Limb (tissue), 2 donors: ENCODE measurements at regions not wholly inside any gene's neighbourhood (a gene's known extent, or its start where the extent isn't known, plus 50 kb on each side); places are given as distances from the start of the nearest gene placed in this dataset.

ENCODE experiments used
- DNase-seq, 2 donors: peaks; one replicate each; pipeline ENCODE4 v3.0.0-alpha.2; 2016; ENCODE audit errors: extremely low spot score in 2 of 2

- DNase-seq: peak in 1 of 2 donors; percentile 46
Measured at GRCh38 chr6:40754461-40755045, 167.4 kb upstream of the LRFN2 start.

- no peak for DNase-seq
Measured at GRCh38 chr6:40753675-40754448, 166.7 kb upstream of the LRFN2 start.

- no peak for DNase-seq
Measured at GRCh38 chr6:40753048-40753447, 165.9 kb upstream of the LRFN2 start.

GRCh38 chr6:40744835-40745234 is 157.7 kb upstream of the LRFN2 start:
- DNase-seq: no peak

DNA sequence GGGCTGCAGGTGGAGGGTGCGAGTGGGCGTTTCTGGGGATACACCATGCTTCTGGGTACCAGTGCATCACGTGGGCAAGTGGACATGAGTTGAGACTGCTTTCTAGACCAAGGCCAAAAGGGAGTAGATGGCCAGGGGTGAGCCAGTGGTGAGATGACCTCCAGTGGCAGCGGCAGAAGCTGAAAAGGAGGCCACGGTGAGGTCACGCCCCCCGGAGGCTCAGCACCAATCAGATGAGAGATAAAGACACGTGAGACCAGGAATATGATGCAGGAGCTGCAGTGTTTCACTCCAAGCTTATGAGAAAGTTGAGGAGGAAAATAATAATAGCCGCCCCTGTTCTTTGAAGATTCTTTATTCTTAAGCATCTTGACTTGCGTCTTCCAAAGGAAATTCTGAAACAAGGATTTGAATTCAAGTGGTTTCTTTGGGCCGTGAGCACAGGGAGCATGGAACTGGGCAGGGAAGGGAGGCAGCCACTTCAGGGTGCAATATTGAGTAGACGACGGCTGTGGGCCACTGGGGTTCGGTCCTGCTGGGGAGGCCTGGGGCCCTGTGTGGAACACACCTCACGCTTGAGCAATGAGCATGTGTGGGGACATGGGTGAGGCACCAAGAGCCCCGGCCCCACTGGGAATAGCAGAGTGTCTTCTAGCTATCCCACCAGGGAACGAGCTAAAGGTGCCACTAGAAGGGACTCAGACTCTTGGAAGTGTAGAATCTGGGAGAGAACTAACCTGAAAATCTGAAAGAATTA is 156.7 kb upstream of the LRFN2 start:
- no peak for DNase-seq

GRCh38 chr6:40743226-40743625 is 156.1 kb upstream of the LRFN2 start:
- DNase-seq: no peak

DNA sequence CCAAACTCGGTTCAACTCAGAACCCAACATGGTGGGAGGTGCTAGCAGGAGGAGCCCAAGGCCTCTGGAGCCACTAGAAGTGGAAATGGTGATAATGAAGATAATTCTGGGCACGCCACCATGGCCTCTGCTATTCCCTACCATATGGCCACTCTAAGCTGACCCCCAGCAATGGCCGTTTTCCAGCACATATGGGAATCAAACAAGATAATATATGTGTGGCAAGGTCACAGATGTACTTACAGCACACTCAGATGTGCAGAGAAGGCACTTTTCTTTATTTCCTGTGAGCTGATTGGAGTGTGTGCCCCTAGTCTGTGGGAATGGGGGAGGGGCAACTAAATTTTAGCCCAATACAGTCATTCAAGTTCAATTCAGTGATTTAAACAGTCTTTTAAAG is 153.4 kb upstream of the LRFN2 start:
- DNase-seq: no peak

DNA sequence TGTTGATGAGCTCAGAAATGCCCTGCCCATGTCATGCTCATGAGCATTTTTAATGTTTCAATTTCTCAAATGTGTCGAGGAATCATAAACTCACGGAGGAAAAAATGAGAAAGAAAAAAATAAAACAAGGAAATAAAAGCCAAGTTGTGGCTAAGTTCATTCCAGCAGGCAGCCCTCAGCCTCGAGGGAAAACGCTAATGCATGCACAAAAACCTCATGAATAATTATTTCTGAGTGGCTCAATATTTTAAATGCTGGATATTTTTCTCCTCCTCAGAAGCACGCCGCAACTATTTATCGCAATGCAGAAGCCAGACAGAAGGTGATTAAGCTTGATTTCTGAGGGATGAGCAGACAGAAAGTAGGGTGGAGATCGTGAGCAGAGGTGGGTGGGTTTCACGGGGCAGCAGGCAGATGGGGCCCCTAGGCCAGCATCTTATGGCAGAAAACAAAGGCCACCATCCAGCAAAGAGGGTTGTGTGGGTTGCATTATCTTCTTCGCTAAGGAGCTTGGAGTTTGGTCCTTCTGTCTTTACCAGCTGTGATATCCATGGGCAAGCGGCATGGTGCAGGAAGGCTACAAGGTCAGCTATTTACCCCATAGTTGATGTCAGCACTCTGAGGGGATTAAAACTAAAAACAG is 151.5 kb upstream of the LRFN2 start:
- no peak for DNase-seq

DNA sequence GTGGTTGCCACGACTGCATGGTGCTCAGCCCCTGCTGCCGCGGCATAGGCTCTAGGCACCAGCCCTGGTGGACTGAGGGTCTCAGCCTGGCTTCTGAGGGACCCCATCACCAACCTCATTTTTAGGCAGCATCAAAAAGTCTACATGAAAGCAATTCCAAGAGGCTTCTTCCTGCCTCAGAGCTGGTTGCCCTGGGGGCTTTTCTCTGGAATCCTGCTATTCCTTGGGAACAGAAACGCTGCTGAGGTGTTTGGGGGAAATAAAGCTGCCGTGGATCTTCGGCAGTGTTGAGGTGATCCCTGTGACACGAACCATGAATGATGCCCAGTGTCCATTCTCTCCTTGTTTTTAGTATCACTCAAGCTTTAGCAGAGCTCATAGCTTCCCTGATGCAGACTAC is 148.4 kb upstream of the LRFN2 start:
- DNase-seq: no peak

GRCh38 chr6:40735121-40735520 is 148.0 kb upstream of the LRFN2 start:
- no peak for DNase-seq

DNA sequence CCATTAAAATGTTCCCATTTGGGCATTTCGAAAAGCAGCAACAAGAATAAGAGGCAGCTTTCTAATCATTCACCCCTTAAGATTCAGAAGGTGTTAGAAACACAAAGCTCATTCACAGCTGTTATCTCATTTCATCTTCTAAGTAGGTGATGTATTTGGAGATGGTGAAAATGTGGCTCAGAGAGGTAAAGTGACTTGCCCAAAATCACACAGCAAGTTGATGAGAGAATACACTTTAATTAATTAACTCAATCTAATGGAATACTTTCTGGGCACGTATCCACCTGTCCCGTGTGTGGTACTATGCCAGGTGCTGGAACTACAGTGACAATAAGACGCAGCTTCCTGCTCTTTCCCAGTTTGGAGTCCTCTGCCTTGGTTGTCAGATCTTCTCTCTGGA is 147.4 kb upstream of the LRFN2 start:
- no peak for DNase-seq

DNA sequence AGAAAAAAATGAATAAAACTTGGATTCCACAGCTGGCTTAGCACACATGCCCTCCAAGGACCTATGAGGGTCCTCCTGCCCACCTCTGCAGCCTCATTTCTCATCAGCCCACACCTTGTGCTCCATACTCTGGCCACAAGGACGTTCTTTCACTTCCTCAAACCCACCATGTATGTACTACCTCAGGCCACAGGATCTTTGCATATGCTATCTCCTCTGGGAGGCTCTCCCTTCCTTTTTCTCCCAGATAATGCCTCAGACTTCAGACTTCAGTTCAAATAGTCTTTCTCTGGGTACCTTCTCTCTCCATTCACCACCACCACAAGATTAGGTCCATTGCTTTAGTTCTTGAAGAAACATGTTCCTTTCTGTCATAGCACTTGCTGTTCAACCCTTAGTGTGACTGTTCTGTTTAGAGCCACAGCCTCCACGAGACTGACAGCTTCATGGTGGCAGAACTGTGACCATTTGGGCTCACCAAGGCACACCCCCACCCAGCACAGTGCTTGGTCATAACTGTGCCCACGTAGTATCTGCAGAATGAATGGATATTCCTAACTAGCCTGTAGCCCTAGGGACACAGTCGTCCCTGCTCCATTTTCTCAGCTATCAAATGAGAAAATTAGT is 146.7 kb upstream of the LRFN2 start:
- DNase-seq: no peak

- DNase-seq: no peak
Measured at GRCh38 chr6:40733290-40733689, 146.1 kb upstream of the LRFN2 start.

GRCh38 chr6:40732878-40733277 is 145.7 kb upstream of the LRFN2 start:
- no peak for DNase-seq

- DNase-seq: no peak
Measured at GRCh38 chr6:40728643-40729042, 141.5 kb upstream of the LRFN2 start.

DNA sequence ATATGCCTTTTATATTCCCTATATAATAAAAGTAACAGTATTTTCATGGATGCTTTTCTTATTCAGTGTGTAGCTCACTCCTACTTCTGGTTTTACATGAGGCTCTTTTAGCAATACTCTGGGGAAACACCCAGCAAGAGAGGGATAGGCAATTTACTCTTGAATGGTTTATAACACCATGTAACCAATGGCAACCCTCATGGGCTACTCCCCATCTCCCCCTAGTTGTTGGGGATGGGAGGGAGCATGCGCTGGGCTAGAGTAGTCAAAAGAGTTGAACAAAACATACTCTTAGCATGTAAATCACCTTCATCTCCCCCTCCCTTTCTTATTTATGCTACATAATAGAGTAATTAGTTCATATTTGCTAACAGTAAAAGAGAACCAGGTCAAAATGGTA is 140.1 kb upstream of the LRFN2 start:
- no peak for DNase-seq

GRCh38 chr6:40726853-40727252 is 139.7 kb upstream of the LRFN2 start:
- DNase-seq: no peak

- DNase-seq: no peak
Measured at GRCh38 chr6:40725390-40725789, 138.2 kb upstream of the LRFN2 start.

DNA sequence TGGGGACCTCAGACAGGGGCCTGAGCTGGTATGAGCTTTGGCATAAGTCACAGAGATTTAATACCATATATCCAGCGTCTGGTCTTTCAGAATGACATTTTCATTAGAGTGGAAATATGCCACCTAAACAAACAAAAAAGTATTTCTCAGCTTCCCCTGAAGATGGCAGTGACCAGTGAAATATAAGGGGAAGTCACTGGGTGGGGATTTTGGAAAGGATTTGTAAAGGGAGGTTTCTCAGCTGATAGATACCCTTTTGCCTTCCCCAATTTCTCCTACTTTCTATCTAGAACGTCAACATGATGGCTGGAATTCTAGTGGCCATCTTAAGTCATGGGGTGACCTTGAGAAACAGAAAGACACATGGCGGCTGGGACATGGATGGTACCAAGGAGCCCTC is 137.7 kb upstream of the LRFN2 start:
- DNase-seq: no peak

GRCh38 chr6:40723967-40724366 is 136.8 kb upstream of the LRFN2 start:
- DNase-seq: no peak

- no peak for DNase-seq
Measured at GRCh38 chr6:40722553-40723258, 135.5 kb upstream of the LRFN2 start.
